Umbilical cord (tissue), 1 donor: ENCODE measurements at regions not wholly inside any gene's neighbourhood (a gene's known extent, or its start where the extent isn't known, plus 50 kb on each side); places are given as distances from the start of the nearest gene placed in this dataset.

Source experiments
- DNase-seq: peaks from one replicate; pipeline ENCODE4 v3.0.0-alpha.2; 2015; ENCODE audit warnings: low spot score

DNA sequence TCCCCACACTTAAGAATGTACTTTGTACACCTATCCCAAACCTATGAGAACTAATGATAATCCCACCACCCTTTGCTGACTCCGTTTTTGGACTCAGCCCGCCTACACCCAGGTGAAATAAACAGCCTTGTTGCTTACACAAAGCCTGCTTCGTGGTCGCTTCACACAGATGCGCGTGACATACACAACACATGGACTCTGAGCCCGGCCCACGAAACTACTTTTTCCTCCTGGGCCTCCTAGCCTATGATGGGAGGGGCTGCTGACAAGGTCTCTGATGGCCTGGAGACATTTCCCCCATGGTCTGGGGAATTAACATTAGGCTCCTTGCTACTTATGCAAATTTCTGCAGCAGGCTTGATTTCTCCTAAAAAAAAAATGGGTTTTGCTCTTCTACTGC, 1176.4 kb upstream of the RAG2 start:
- DNase-seq = no peak

DNA sequence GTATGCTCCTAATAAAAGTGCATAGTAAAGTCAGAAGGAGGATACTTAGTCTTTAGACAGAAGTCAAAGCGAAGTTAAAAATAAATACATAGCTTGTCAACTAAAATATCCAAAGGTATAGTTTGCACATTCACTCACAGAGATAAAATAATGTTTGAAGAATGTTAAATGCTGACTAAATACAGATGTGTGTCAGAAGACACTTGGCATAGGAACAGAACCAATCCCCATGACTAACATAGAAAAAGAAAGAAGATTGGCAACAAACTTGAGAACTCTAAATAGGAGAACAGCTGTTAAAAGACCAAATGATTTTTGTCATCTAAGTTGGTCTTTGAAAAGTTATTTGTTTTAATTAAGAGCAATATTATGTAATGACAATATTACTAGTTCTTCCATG, 1172.1 kb upstream of the RAG2 start:
- no peak for DNase-seq

- no peak for DNase-seq
Measured at GRCh38 chr11:37762079-37762478, 1164.0 kb upstream of the RAG2 start.

GRCh38 chr11:37755521-37755920, 1157.5 kb upstream of the RAG2 start:
- peak; percentile 2 for DNase-seq

DNA sequence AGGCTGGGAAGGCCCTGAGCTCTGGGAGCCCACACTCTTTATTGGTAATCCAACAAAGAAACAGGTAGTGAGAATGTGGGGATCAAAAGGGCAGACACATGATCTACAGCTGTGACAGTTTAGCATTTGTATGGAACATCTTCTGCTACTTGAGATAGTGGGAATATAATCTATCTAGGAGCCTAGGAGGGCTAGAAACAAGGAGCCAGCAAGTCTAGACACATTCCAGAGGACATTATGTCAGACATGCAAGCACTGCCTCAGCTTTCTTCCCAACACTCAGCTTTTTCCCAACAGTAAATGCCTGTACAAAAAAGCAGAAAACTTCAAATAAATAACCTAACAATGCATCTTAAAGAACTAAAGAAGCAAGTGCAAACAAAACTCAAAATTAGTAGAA, 1150.6 kb upstream of the RAG2 start:
- no peak for DNase-seq

DNA sequence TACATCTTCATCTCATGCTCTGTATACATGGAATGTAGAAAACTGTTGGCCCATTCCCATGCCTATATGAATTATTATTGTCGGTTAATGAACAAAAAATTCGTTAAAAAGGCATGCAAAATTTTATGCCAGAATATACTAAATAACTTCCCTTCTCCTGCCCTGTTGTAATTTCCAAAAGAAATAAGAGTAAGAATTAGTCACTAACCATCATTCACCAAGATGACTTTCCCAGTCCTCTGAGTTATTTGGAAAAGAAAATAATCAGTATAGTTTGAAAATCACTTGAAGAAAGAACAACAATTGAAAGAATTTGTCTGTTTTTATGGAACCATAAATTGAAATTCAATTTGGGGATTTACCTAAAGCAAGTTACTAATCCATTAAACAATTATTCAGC, 1149.1 kb upstream of the RAG2 start:
- DNase-seq = no peak

GRCh38 chr11:37727371-37727770, 1129.3 kb upstream of the RAG2 start:
- no peak for DNase-seq

DNA sequence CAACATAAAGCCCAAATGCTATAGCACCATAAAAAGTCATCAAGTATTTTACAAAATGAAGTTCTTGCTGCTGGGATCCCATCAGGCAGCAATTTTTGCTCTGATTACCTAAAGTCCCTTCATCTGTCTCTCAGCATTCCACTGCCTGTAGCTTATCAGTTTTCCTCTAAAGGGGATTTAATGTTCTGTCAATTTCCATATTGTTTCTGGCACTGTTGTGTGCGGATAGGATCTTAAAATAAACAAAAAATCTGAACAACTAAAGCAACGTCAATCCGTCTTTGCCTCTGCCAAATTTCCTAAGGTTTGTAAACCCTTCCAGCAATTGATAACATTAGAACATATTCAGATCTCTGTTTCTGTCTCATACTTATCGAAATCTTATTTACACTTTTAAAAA, 1126.3 kb upstream of the RAG2 start:
- DNase-seq = no peak

DNA sequence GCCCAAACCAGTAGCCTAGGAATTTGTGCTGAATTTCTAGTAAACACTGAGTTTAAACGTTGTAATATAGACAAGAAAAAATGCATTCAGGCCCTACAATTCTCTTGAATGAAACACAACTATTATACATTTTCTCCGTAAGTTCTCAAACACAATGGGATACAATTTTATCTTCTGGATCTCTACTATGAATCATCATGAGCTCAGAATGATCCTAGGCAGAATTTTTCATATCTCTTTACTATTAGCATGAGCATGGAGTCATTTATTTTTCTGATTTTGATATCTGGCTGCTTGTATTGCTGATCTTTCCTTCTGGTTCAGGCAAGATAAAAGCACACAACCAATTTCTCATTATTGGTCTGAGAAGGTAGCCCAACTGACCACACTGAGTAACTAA, 1123.4 kb upstream of the RAG2 start:
- DNase-seq = no peak

DNA sequence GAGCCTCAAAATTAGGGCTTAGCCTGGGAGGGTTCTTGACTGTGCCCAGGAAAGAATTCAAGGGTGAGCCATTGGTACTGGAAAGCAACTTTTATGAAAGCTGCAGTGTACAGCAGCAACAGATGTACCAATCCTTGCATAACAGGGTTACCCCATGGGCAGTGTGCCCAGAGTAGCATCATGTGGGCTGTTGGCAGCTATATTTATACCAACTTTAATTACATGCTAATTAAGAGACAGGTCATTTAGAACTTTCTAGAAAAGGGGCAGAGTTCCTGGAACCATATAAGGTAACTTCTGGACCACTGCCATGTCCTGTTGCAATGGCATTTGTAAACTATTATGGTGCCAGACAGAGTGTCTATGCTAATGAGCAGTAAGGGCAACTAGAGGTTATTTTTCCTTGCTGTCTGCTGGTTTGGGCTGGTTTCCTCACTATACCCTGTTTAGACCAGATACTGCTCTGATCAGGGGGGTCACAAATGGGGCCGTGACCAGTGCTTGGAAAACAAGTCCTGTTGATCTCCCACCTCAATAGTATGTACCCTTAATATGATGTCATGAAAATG, 1120.5 kb upstream of the RAG2 start:
- DNase-seq = no peak

- DNase-seq = peak; percentile 21
Measured at GRCh38 chr11:37712251-37712650, 1114.2 kb upstream of the RAG2 start.

DNA sequence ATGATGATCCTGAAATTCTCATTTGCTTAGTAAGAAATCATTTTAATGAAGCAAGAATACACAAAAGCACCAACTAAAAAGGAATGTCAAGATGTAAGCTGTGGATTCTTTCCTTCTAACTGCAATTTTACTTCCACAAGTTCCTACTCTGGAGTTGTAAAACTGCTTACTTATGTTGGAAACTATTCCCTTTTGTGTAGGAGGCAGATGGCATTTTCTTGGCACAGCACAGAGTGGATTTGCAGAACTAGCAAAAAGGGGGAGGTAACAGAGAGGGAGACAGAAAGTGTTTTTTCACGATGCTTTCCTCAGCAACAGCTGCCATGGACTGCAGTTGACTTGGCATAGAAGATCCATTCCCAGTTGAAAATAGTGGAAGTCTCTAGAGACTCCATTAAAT, 1112.0 kb upstream of the RAG2 start:
- DNase-seq = peak; percentile 55

DNA sequence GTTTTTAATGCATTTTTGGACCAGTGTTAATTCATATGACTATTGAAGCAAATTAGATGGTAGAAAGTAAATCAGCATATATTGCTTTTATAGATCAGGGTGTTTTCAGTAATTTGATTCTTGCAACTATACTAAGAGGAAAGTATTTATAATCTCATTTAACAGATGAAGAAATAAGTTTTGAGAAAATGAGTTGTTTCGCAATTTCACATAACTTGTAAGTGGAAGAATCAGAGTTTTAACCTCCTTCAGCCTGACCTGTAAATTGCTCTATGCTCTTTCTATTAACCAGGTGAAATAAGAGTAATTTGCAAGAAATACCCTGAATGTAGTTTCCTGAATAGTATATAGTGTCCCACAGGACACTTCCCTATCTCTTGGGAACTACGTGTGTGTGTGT, 1106.8 kb upstream of the RAG2 start:
- DNase-seq = no peak

- no peak for DNase-seq
Measured at GRCh38 chr11:37699644-37700043, 1101.6 kb upstream of the RAG2 start.

GRCh38 chr11:37695283-37695682, 1097.2 kb upstream of the RAG2 start:
- DNase-seq = no peak

- DNase-seq = no peak
Measured at GRCh38 chr11:37689951-37690350, 1091.9 kb upstream of the RAG2 start.

DNA sequence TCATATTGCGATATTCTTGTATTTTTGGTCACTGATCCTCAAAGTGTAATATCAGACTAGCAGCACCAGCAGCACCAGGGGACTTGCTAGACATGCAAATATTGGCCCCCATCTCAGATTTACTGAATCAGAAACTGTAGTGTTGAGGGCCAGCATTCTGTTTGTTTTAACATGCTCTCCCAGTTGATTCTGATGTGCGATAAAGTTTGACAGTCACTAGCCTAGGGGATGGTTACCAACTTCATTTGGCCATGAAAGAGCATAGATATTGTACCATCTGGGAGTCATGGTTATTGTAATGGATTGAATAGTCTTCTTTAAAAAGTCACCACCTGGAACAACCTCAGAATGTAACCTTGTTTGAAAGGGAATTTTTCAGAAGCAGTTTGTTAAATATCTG, 1090.4 kb upstream of the RAG2 start:
- no peak for DNase-seq

DNA sequence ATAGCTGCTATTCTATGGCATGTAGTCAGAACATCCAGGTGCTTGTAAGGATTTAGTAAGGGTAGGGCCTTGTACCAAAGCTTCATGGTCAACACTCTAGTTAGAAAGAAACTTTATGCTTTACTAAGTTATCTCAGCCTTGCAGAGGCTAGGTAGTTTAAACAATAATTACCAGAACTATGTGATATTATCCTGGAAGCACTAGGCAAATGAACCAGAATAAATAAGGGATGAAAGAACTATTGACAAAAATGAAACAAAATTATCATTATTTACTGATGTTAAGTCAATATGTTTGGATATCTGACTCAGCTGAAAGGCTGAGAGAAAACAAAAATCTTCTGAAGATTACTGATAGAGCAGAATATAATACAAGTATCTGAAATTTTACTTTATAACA, 1089.1 kb upstream of the RAG2 start:
- no peak for DNase-seq

DNA sequence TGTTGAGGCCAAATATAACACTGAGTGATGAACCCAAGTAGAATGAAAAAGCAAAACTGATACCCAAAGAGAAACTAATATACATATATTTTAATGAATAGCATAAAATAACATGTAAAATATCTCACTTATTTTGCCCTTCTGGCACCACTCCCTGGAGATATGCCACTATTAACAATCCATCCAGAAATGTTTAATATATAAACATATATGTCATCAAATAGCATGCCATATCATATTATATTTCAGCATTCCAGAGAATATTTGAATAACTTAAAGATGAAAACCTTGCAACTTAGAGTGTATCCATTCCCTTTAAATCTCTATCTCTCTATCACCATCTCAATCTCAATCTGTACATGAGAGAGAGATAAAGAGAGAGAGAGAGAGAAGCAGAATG, 1073.3 kb upstream of the RAG2 start:
- no peak for DNase-seq

GRCh38 chr11:37666960-37667359, 1068.9 kb upstream of the RAG2 start:
- no peak for DNase-seq

DNA sequence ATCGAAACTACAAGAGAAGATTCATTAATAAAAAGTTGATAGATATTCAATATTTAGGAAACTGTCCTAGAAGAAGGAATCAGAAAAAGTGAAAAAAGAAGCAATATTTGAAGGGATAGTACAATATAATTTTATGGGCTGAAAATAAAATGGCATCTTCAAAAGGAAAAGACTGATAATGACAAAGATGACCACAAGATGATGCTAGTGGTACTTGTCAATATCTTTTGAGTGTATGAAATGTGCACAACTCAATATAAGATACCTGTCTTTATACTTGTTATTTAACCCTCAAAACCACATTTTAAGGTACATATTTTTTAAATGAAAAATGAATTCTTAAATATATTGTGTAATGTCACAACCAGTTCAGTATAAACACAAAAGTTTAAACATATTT, 1059.6 kb upstream of the RAG2 start:
- no peak for DNase-seq

DNA sequence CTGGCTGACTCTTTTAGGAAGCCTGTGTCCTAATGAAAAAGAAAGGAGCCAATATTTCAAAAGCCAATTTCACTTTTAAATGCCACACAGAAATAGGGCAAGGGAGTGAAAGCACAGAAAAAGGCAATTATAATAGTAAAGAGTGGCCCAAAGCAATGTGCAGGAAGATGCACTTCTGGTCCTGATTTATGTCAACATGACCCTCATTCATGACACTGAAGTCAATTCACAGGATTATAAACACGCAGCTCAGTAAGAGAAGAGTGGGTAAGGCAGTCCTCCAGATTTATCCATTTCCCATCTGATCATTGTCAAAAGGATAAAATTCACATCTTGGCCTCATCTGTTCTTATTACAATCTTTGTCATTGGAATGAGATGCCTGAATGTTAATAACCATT, 1049.7 kb upstream of the RAG2 start:
- DNase-seq = no peak

- DNase-seq = no peak
Measured at GRCh38 chr11:37643968-37644367, 1045.9 kb upstream of the RAG2 start.

DNA sequence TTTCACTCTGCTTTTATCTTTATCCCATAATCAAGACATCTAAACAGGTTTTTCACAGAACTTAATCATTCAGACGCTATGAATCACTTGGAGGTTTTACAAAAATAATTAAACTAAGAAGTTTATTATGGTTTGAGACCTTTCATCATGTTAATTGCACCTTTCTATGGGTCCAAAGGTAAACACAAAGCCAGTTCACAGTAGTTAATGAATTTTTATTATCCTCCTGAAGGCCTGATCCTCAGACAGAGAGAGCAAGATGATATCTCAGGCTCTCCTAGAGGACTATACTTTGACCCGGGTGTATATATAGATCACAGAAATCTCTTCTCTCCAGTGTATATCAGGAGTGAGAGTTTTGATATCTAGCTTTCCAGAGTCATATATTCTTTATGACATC, 1044.3 kb upstream of the RAG2 start:
- DNase-seq = no peak

DNA sequence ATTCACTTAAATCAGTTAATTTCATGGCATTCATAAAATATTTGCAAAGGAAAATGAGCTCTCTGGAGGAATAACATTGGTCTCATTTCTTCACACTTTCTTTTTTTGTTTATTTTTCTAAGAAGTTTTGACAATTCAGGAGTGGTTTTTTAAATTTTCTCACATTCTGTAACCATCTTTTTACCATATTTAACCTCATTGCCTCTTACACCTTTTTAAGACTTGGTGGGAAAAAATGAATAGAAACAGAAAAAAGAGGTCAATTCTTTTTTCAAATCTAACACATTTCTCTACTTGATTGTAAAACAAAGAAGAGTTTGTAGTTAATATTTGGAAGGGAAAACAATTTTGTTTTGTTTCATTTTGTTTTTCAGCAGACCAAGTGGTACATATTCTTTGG, 1034.7 kb upstream of the RAG2 start:
- no peak for DNase-seq
